DOHH2 (cell line): ENCODE measurements at regions not wholly inside any gene's neighbourhood (a gene's known extent, or its start where the extent isn't known, plus 50 kb on each side); places are given as distances from the start of the nearest gene placed in this dataset.

Source experiments
- H3F3A ChIP-seq: fragments of 200-600 bp; sonication (generic), shearing (Covaris generic); 2 replicates; pipeline ENCODE4 v1.6.0; 2016; ENCODE audit warnings: antibody characterized with exemption, mild to moderate bottlenecking; ENCODE audit not compliant: control insufficient read depth, insufficient read depth
- H3K27ac ChIP-seq: fragments of 200-600 bp; sonication (generic); 2 replicates; pipeline ENCODE4 v1.5.1; 2014; ENCODE audit warnings: low read depth, mild to moderate bottlenecking, low read length, moderate library complexity
- H3K27me3 ChIP-seq: fragments of 200-600 bp; sonication (generic); 2 replicates; pipeline ENCODE4 v1.6.1; 2014; ENCODE audit warnings: mild to moderate bottlenecking, low read length, mixed read lengths; ENCODE audit not compliant: control insufficient read depth
- H3K36me3 ChIP-seq: fragments of 200-600 bp; sonication (generic); 2 replicates; pipeline ENCODE4 v1.6.1; 2014; ENCODE audit warnings: mild to moderate bottlenecking, low read length, moderate library complexity, mixed read lengths; ENCODE audit not compliant: control insufficient read depth
- H3K4me1 ChIP-seq: fragments of 200-600 bp; sonication (generic); 2 replicates; pipeline ENCODE4 v1.6.1; 2014; ENCODE audit warnings: mild to moderate bottlenecking, low read length, mixed read lengths; ENCODE audit not compliant: control insufficient read depth
- H3K4me2 ChIP-seq: fragments of 200-600 bp; sonication (generic); 2 replicates; pipeline ENCODE4 v1.6.0; 2014; ENCODE audit warnings: mild to moderate bottlenecking, low read length, moderate library complexity
- H3K4me3 ChIP-seq: fragments of 200-600 bp; sonication (generic); 2 replicates; pipeline ENCODE4 v1.5.1; 2014; ENCODE audit warnings: mild to moderate bottlenecking, low read length, mixed read lengths
- H3K79me2 ChIP-seq: fragments of 200-600 bp; sonication (generic); 2 replicates; pipeline ENCODE4 v1.6.1; 2014; ENCODE audit warnings: mild to moderate bottlenecking, low read length, mixed read lengths; ENCODE audit not compliant: control insufficient read depth
- H3K9me2 ChIP-seq: fragments of 200-600 bp; sonication (generic); replicated peaks from 2 replicates; pipeline ENCODE4 v1.6.1; 2014; ENCODE audit warnings: mild to moderate bottlenecking, low read length, mixed read lengths; ENCODE audit not compliant: control insufficient read depth
- H3K9me3 ChIP-seq: fragments of 200-600 bp; sonication (generic); 2 replicates; pipeline ENCODE4 v1.6.1; 2014; ENCODE audit warnings: antibody characterized with exemption, low read length, mixed read lengths; ENCODE audit not compliant: control insufficient read depth, insufficient read depth
- H4K20me1 ChIP-seq: fragments of 200-600 bp; sonication (generic); 2 replicates; pipeline ENCODE4 v1.6.0; 2014; ENCODE audit warnings: low read depth, mild to moderate bottlenecking, antibody characterized with exemption, low read length, moderate library complexity; ENCODE audit not compliant: control insufficient read depth, insufficient read depth
- CTCF ChIP-seq: fragments of 200-600 bp; sonication (generic); IDR thresholded peaks from one replicate; pipeline ENCODE4 v1.5.1; 2014; ENCODE audit warnings: antibody characterized with exemption, mild to moderate bottlenecking, low read depth, low read length; ENCODE audit not compliant: poor library complexity, severe bottlenecking
- EZH2phosphoT487 ChIP-seq: fragments of 200-600 bp; sonication (generic); IDR thresholded peaks from 2 replicates; pipeline ENCODE4 v1.6.1; 2017; ENCODE audit warnings: borderline replicate concordance, mild to moderate bottlenecking, antibody characterized with exemption, low read length, moderate library complexity, mixed read lengths

GRCh38 chr10:125534515-125534914 lies 148.4 kb downstream of the TEX36 start:
- TF ChIP-seq EZH2phosphoT487 (no peak), CTCF (no peak)
- H3K27me3 ChIP-seq: 0 out of 2 replicates have a peak, but pooled peaks cover 2% of the 10 kb centered on the region
- no peak overlapping the region for H3K4me2 ChIP-seq
- no peaks in the 10 kb centered on the region for H3F3A ChIP-seq
- no peaks in the 10 kb centered on the region for H3K9me3 ChIP-seq
- H3K4me1 ChIP-seq: no peaks in the 10 kb centered on the region
- no peak overlapping the region for H3K27ac ChIP-seq
- H3K79me2 ChIP-seq: no peaks in the 10 kb centered on the region
- no peaks in the 10 kb centered on the region for H4K20me1 ChIP-seq
- H3K4me3 ChIP-seq: no peak overlapping the region
- H3K9me2 ChIP-seq: no peaks in the 10 kb centered on the region
- H3K36me3 ChIP-seq: no peaks in the 10 kb centered on the region

GRCh38 chr10:125533866-125534265 lies 149.1 kb downstream of the TEX36 start:
- H3K4me3 ChIP-seq: no peak overlapping the region
- no peaks in the 10 kb centered on the region for H3K9me2 ChIP-seq
- no peaks in the 10 kb centered on the region for H4K20me1 ChIP-seq
- TF ChIP-seq CTCF (no peak), EZH2phosphoT487 (no peak)
- no peaks in the 10 kb centered on the region for H3K4me1 ChIP-seq
- H3F3A ChIP-seq: no peaks in the 10 kb centered on the region
- no peaks in the 10 kb centered on the region for H3K9me3 ChIP-seq
- H3K27me3 ChIP-seq: 0 out of 2 replicates have a peak, but pooled peaks cover 2% of the 10 kb centered on the region
- H3K27ac ChIP-seq: no peak overlapping the region
- H3K79me2 ChIP-seq: no peaks in the 10 kb centered on the region
- no peak overlapping the region for H3K4me2 ChIP-seq
- no peaks in the 10 kb centered on the region for H3K36me3 ChIP-seq

- Histone ChIP-seq H3K36me3 (no peaks in the 10 kb centered on the region), H4K20me1 (no peaks in the 10 kb centered on the region), H3F3A (no peaks in the 10 kb centered on the region), H3K9me3 (no peaks in the 10 kb centered on the region), H3K27me3 (no peaks in the 10 kb centered on the region), H3K4me2 (no peak overlapping the region), H3K27ac (no peak overlapping the region), H3K79me2 (no peaks in the 10 kb centered on the region), H3K4me3 (no peak overlapping the region), H3K9me2 (no peaks in the 10 kb centered on the region), H3K4me1 (no peaks in the 10 kb centered on the region)
- TF ChIP-seq CTCF (no peak), EZH2phosphoT487 (no peak)
Observed at GRCh38 chr10:125531465-125531864, 151.5 kb downstream of the TEX36 start.
